ENCODE measurements at regions not wholly inside any gene's neighbourhood (a gene's known extent, or its start where the extent isn't known, plus 50 kb on each side); places are given as distances from the start of the nearest gene placed in this dataset.

- no peak for DNase-seq (ENCODE audit: low read depth)
- H3K4me3 ChIP-seq (ENCODE audit: low read depth, low read length) = no peak overlapping the region
- TF ChIP-seq CTCF (IDR thresholded peaks at IDR 0.05; ENCODE audit: low read depth, low read length, missing control alignments) = no peak
Measured at GRCh38 chrX:16300831-16301230, 133.6 kb downstream of the MAGEB17 start.

GRCh38 chrX:16304751-16305150, 137.5 kb downstream of the MAGEB17 start:
- H3K4me3 ChIP-seq (ENCODE audit: low read depth, low read length) = no peak overlapping the region
- no peak for TF ChIP-seq CTCF (IDR thresholded peaks at IDR 0.05; ENCODE audit: low read depth, low read length, missing control alignments)
- no peak for DNase-seq (ENCODE audit: low read depth)

GRCh38 chrX:16305187-16305586, 137.9 kb downstream of the MAGEB17 start:
- no peak for TF ChIP-seq CTCF (IDR thresholded peaks at IDR 0.05; ENCODE audit: low read depth, low read length, missing control alignments)
- no peak for DNase-seq (ENCODE audit: low read depth)
- no peak overlapping the region for H3K4me3 ChIP-seq (ENCODE audit: low read depth, low read length)

- no peak overlapping the region for H3K4me3 ChIP-seq (ENCODE audit: low read depth, low read length)
- no peak for TF ChIP-seq CTCF (IDR thresholded peaks at IDR 0.05; ENCODE audit: low read depth, low read length, missing control alignments)
- DNase-seq (ENCODE audit: low read depth) = no peak
Measured at GRCh38 chrX:16307950-16308349, 140.7 kb downstream of the MAGEB17 start.

GRCh38 chrX:16308773-16309172, 141.5 kb downstream of the MAGEB17 start:
- TF ChIP-seq CTCF (IDR thresholded peaks at IDR 0.05; ENCODE audit: low read depth, low read length, missing control alignments) = no peak
- no peak overlapping the region for H3K4me3 ChIP-seq (ENCODE audit: low read depth, low read length)
- DNase-seq (ENCODE audit: low read depth) = no peak

GRCh38 chrX:16310326-16310725, 143.0 kb downstream of the MAGEB17 start:
- TF ChIP-seq CTCF (IDR thresholded peaks at IDR 0.05; ENCODE audit: low read depth, low read length, missing control alignments) = no peak
- DNase-seq (ENCODE audit: low read depth) = no peak
- no peak overlapping the region for H3K4me3 ChIP-seq (ENCODE audit: low read depth, low read length)

GRCh38 chrX:16311671-16312070, 144.4 kb downstream of the MAGEB17 start:
- TF ChIP-seq CTCF (IDR thresholded peaks at IDR 0.05; ENCODE audit: low read depth, low read length, missing control alignments) = no peak
- DNase-seq (ENCODE audit: low read depth) = no peak
- H3K4me3 ChIP-seq (ENCODE audit: low read depth, low read length) = no peak overlapping the region
